CD4-positive, alpha-beta memory T cell (primary cell): ENCODE measurements at regions not wholly inside any gene's neighbourhood (a gene's known extent, or its start where the extent isn't known, plus 50 kb on each side); places are given as distances from the start of the nearest gene placed in this dataset.
"Not testable (repeated sequence)": the region's sequence is repeated elsewhere in the genome, so short reads cannot be mapped to it uniquely, and the experiment has no call there.

Source experiments
- CTCF ChIA-PET: fragments of 350-600 bp; sonication (Branson Sonifier 250); formaldehyde crosslinking; loops from one replicate; lab custom pipeline; 2021; ENCODE audit warnings: inconsistent platforms; ENCODE audit not compliant: partially characterized antibody; lab: Charles Lee
- POLR2A ChIA-PET: fragments of 350-600 bp; sonication (Branson Sonifier 250); formaldehyde crosslinking; loops from one replicate; lab custom pipeline; 2021; ENCODE audit not compliant: partially characterized antibody; lab: Charles Lee
- DNase-seq, 5 donors: peaks; one replicate each; pipeline versions ENCODE4 v3.0.0 to v3.0.0-alpha.2; 2020 to 2022; ENCODE audit warnings: mixed read lengths in 1 of 5
- H3K27ac ChIP-seq: one replicate; pipeline ENCODE4 v1.7.0; 2013; ENCODE audit warnings: low read depth, low read length
- H3K27me3 ChIP-seq: 2 replicates; pipeline ENCODE4 v1.7.0; 2013; ENCODE audit warnings: mild to moderate bottlenecking, low read length, moderate library complexity; ENCODE audit not compliant: insufficient read depth
- H3K36me3 ChIP-seq: 2 replicates; pipeline ENCODE4 v1.7.0; 2013; ENCODE audit warnings: mild to moderate bottlenecking, low read length, moderate library complexity; ENCODE audit not compliant: insufficient read depth
- H3K4me1 ChIP-seq: 2 replicates; pipeline ENCODE4 v1.7.0; 2013; ENCODE audit warnings: mild to moderate bottlenecking, low read length, moderate library complexity; ENCODE audit not compliant: insufficient read depth
- H3K4me3 ChIP-seq, 2 donors: one replicate each; pipeline ENCODE4 v1.7.0; 2013; ENCODE audit warnings: low read length in 2 of 2, mild to moderate bottlenecking in 1 of 2
- H3K9me3 ChIP-seq, 2 donors: one replicate each; pipeline ENCODE4 v1.7.0; 2013; ENCODE audit warnings: low read length in 2 of 2, control low read depth in 1 of 2; ENCODE audit not compliant: control insufficient read depth in 1 of 2
- H3K27ac Mint-ChIP-seq, 7 donors: one replicate each; pipeline ENCODE4 v1.8.0; 2020 to 2021; ENCODE audit warnings: mixed read lengths in 7 of 7, mild to moderate bottlenecking in 6 of 7, inconsistent platforms in 3 of 7, moderate library complexity in 3 of 7
- H3K27me3 Mint-ChIP-seq, 2 donors: one replicate each; pipeline ENCODE4 v1.8.0; 2020 to 2021; ENCODE audit warnings: mixed read lengths in 2 of 2
- H3K36me3 Mint-ChIP-seq, 2 donors: one replicate each; pipeline ENCODE4 v1.8.0; 2020 to 2021; ENCODE audit warnings: mixed read lengths in 2 of 2, inconsistent platforms in 1 of 2, mild to moderate bottlenecking in 1 of 2
- H3K4me1 Mint-ChIP-seq, 4 donors: one replicate each; pipeline ENCODE4 v1.8.0; 2020 to 2021; ENCODE audit warnings: mixed read lengths in 4 of 4, mild to moderate bottlenecking in 1 of 4
- H3K4me3 Mint-ChIP-seq, 8 donors: one replicate each; pipeline ENCODE4 v1.8.0; 2020 to 2021; ENCODE audit warnings: mixed read lengths in 8 of 8, mild to moderate bottlenecking in 7 of 8, moderate library complexity in 6 of 8, inconsistent platforms in 3 of 8
- H3K9me3 Mint-ChIP-seq, 8 donors: one replicate each; pipeline ENCODE4 v1.8.0; 2020 to 2021; ENCODE audit warnings: mixed read lengths in 8 of 8, mild to moderate bottlenecking in 5 of 8, inconsistent platforms in 3 of 8, moderate library complexity in 1 of 8
- intact Hi-C: fragments of 100-400 bp; cut with micrococcal nuclease; formaldehyde crosslinking; loops from one replicate; pipeline ENCODE4 v1.15.1; 2023

DNA sequence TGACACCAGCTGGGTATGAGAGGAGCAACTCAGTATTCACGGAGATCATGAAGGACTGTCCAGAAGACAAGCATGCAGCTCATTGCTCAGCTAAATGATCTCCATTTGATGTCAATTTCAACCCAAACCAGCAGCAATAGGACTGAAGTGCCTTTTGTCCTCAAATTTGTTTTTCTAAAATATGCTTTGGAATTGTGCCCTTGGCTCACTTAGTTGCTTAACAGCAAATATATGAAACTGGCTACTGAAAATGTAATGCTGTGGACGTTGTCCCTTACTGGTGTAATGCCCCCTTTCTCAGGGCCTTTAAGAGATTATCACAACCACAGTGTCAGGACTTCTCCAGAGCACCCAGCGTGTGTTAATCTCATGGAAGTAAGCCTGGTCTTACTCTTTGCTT is 236.2 kb downstream of the SKIDA1 start:
- ChIA-PET POLR2A (no interaction called here), CTCF (no interaction called here)
- Histone ChIP-seq H3K4me3 (no peak overlapping the region), H3K36me3 (no peaks in the 10 kb centered on the region), H3K27ac (no peak overlapping the region), H3K9me3 (no peaks in the 10 kb centered on the region), H3K4me1 (no peaks in the 10 kb centered on the region), H3K27me3 (no peaks in the 10 kb centered on the region)
- intact Hi-C loops = no loop called here
- Mint-ChIP-seq H3K27ac (no peak overlapping the region), H3K9me3 (peaks cover 0 to 3% (median 0%) of the 10 kb centered on the region in 8 donors), H3K27me3 (peaks cover 6 to 11% of the 10 kb centered on the region in 2 donors), H3K36me3 (no peaks in the 10 kb centered on the region), H3K4me3 (no peak overlapping the region), H3K4me1 (peaks cover 0 to 5% (median 3%) of the 10 kb centered on the region in 4 donors)
- no peak for DNase-seq

DNA sequence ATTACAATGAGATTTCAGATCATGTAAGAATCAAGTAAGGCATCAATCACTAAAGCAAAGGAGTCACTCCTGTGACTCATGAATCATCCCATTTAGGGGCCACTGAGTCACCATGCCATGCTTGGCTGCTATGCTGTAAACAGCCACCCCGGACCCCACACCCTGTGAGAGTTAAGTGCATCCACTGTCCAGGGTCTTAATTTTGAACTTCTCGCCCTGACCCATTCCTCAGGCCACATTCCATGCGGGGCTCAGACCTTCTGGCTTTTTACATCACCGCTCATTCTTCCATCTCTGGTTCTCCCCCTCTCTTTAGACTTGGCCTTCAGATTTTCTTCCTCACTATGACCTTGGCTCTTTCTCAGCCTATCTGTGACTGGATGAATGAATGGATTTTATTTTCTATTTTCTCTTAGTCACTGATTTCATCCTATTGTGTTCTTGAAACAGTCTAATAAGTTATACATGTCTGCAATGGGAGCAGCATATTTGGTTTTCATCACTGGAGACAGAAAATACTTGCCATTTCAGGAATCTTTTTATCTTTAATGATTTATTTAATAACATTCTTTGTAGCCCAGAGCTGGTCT is 239.6 kb downstream of the SKIDA1 start:
- H3K36me3 Mint-ChIP-seq = no peaks in the 10 kb centered on the region
- H3K4me3 ChIP-seq = no peak overlapping the region
- no peak overlapping the region for H3K27ac ChIP-seq
- CTCF ChIA-PET = no interaction called here
- no peaks in the 10 kb centered on the region for H3K27me3 ChIP-seq
- no peak for DNase-seq
- H3K27ac Mint-ChIP-seq = no peak overlapping the region
- no peaks in the 10 kb centered on the region for H3K4me1 ChIP-seq
- H3K27me3 Mint-ChIP-seq = peaks cover 4 to 11% of the 10 kb centered on the region in 2 donors
- no peak overlapping the region for H3K4me3 Mint-ChIP-seq
- POLR2A ChIA-PET = no interaction called here
- intact Hi-C loops = no loop called here
- H3K4me1 Mint-ChIP-seq = peaks cover 0 to 1% (median 0%) of the 10 kb centered on the region in 4 donors
- H3K36me3 ChIP-seq = no peaks in the 10 kb centered on the region
- H3K9me3 ChIP-seq = no peaks in the 10 kb centered on the region
- H3K9me3 Mint-ChIP-seq = peaks cover 0 to 3% (median 0%) of the 10 kb centered on the region in 8 donors

DNA sequence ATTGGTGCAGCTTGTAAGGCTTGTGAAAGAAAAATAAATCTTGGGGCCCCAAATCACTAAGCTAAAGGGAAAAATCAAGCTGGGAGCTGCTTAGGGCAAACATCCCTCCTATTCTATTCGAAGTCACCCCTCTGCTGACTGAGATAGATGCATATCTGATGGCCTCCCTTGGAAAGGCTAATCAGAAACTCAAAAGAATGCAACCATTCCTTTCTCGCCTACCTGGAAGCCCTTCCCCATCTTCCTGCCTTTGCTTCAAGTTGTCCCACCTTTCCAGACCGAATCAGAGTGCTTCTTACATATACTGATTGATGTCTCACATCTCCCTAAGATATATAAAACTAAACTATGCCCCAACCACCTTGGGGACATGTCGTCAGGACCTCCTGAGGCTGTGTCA is 240.3 kb downstream of the SKIDA1 start:
- H3K9me3 Mint-ChIP-seq = peaks cover 0 to 2% (median 0%) of the 10 kb centered on the region in 8 donors
- no peak overlapping the region for H3K4me3 ChIP-seq
- no peak for DNase-seq
- no peaks in the 10 kb centered on the region for H3K36me3 ChIP-seq
- no peaks in the 10 kb centered on the region for H3K36me3 Mint-ChIP-seq
- peaks cover 0 to 1% (median 0%) of the 10 kb centered on the region in 4 donors for H3K4me1 Mint-ChIP-seq
- ChIA-PET POLR2A (no interaction called here), CTCF (no interaction called here)
- no peak overlapping the region for H3K27ac ChIP-seq
- H3K4me3 Mint-ChIP-seq = no peak overlapping the region
- intact Hi-C loops = no loop called here
- H3K4me1 ChIP-seq = no peaks in the 10 kb centered on the region
- no peaks in the 10 kb centered on the region for H3K9me3 ChIP-seq
- H3K27ac Mint-ChIP-seq = no peak overlapping the region
- H3K27me3 Mint-ChIP-seq = peaks cover 5 to 13% of the 10 kb centered on the region in 2 donors
- H3K27me3 ChIP-seq = no peaks in the 10 kb centered on the region

DNA sequence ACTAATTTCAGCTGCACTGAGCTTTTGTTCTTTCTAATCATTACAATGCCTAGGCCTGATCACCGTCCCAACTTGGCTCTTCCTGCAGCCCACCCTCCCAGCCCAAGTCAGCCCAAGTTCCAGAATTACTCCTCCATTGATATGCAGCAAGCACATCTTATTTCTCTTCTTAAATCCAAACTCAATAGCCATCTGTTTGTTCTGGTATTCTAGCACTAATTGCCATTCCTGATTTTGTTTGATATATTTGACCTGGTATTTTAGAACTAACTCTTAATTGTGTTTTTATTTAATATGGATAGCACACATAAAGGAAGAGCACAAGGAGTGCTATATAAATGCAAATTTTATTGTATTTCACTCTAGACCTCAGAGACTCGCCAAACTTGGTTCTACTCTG is 241.2 kb downstream of the SKIDA1 start:
- Histone ChIP-seq H3K36me3 (no peaks in the 10 kb centered on the region), H3K27ac (no peak overlapping the region), H3K27me3 (no peaks in the 10 kb centered on the region), H3K4me3 (no peak overlapping the region), H3K4me1 (no peaks in the 10 kb centered on the region), H3K9me3 (no peaks in the 10 kb centered on the region)
- ChIA-PET POLR2A (no interaction called here), CTCF (no interaction called here)
- Mint-ChIP-seq H3K4me3 (no peak overlapping the region), H3K36me3 (no peaks in the 10 kb centered on the region), H3K4me1 (peaks cover 0 to 1% (median 0%) of the 10 kb centered on the region in 4 donors), H3K27ac (no peak overlapping the region), H3K9me3 (peaks cover 0 to 2% (median 0%) of the 10 kb centered on the region in 8 donors), H3K27me3 (peaks cover 6 to 14% of the 10 kb centered on the region in 2 donors)
- intact Hi-C loops = no loop called here
- no peak for DNase-seq

DNA sequence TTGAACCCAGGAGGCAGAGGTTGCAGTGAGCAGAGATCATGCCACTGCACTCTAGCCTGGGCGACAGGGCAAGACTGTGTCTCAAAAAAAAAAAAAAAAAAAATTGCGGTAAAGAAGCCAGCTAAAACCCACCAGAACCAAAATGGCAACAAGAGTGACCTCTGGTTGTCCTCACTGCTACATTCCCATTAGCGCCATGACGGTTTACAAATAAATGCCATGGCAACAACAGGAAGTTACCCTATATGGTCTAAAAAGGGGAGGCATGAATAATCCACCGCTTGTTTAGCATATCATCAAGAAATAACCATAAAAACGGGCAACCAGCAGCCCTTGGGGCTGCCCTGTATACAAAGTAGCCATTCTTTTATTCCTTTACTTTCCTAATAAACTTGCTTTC is 242.4 kb downstream of the SKIDA1 start:
- CTCF ChIA-PET, H3K4me1 ChIP-seq, H3K27ac Mint-ChIP-seq, H3K4me3 Mint-ChIP-seq, DNase-seq, H3K27ac ChIP-seq, POLR2A ChIA-PET, H3K36me3 Mint-ChIP-seq, H3K4me1 Mint-ChIP-seq, H3K9me3 ChIP-seq, H3K9me3 Mint-ChIP-seq, H3K27me3 ChIP-seq, H3K4me3 ChIP-seq, intact Hi-C loops, H3K36me3 ChIP-seq: not testable (repeated sequence)
- peaks cover 6 to 14% of the 10 kb centered on the region in 2 donors for H3K27me3 Mint-ChIP-seq

DNA sequence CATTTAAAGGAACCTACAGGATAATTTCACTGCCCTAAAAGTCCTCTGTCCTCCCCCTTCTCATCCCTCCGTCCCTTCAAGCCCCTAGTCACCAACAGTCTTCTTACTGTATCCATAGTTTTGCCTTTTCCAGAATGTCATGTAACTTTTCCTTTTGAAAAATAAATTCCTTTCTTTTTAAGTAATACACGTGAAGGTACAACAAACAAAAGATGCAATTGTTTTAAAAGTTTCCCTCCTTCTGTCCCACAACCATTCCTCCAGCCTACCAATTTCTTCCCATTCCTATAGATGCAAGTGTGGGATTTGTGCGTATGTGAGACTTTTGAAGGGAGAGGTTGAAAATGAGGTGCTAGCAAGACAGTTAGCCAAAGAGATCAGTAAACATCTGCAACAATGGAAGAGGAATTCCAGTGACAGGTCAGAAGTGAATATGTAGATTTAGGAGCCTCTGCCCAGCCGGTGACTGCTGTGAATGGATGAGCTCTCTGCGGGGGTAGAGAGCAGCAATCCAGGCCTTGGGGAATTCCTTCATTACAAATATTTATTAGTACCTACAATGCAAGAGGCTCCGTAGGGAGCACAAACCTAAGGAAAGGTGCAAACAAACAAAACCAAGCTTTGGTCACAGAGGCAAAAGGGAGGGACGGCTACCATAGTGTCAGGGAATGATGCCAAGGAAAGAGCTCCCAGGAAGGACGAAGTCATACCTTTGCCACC is 243.6 kb downstream of the SKIDA1 start:
- Mint-ChIP-seq H3K4me1 (peaks cover 0 to 1% (median 0%) of the 10 kb centered on the region in 4 donors), H3K4me3 (no peak overlapping the region), H3K27me3 (peaks cover 6 to 12% of the 10 kb centered on the region in 2 donors), H3K27ac (no peak overlapping the region), H3K36me3 (no peaks in the 10 kb centered on the region), H3K9me3 (peaks cover 0 to 2% (median 0%) of the 10 kb centered on the region in 8 donors)
- no peak overlapping the region for H3K4me3 ChIP-seq
- H3K27me3 ChIP-seq = no peaks in the 10 kb centered on the region
- no peaks in the 10 kb centered on the region for H3K4me1 ChIP-seq
- no peak for DNase-seq
- CTCF ChIA-PET = no interaction called here
- POLR2A ChIA-PET = no interaction called here
- H3K36me3 ChIP-seq = no peaks in the 10 kb centered on the region
- intact Hi-C loops = no loop called here
- no peaks in the 10 kb centered on the region for H3K9me3 ChIP-seq
- no peak overlapping the region for H3K27ac ChIP-seq

DNA sequence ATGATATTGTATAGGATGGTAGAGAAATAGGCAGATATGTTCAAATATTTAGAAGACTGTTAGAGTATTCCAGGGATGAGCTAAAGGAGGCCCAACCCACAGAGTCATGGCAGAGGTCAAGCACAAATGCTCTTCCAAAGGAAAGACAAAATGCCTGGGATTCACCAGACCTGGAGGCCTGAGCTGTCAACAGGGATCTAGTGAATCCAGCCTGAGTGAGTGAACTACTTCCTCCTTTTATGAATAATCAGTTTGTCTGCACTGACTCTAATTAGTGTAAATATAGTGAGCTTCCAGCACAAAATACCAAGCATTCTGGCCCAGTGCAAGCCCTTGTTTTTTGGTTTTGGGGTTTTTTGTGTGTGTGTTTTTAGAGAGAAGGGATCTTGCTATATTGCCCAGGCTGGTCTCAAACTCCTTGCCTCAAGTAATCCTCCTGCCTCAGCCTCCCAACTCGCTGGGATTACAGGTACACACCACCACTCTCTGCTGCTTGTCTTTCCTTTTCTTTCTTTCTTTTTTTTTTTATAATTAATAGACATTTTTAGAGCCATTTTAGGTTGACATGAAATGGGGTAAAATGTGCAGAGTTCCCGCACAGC is 244.4 kb downstream of the SKIDA1 start:
- H3K4me3 Mint-ChIP-seq = no peak overlapping the region
- Histone ChIP-seq H3K27me3 (no peaks in the 10 kb centered on the region), H3K9me3 (no peaks in the 10 kb centered on the region), H3K4me1 (no peaks in the 10 kb centered on the region), H3K27ac (no peak overlapping the region), H3K4me3 (no peak overlapping the region), H3K36me3 (no peaks in the 10 kb centered on the region)
- CTCF ChIA-PET = no interaction called here
- peaks cover 0 to 1% (median 0%) of the 10 kb centered on the region in 4 donors for H3K4me1 Mint-ChIP-seq
- POLR2A ChIA-PET = no interaction called here
- peaks cover 8 to 12% of the 10 kb centered on the region in 2 donors for H3K27me3 Mint-ChIP-seq
- no peak for DNase-seq
- H3K9me3 Mint-ChIP-seq = peaks cover 0 to 2% (median 0%) of the 10 kb centered on the region in 8 donors
- H3K27ac Mint-ChIP-seq = no peak overlapping the region
- intact Hi-C loops = no loop called here
- H3K36me3 Mint-ChIP-seq = no peaks in the 10 kb centered on the region
